SK-N-SH treated with all-trans-retinoic acid at 6 μM for 48 hours (cell line): ENCODE measurements at regions not wholly inside any gene's neighbourhood (a gene's known extent, or its start where the extent isn't known, plus 50 kb on each side); places are given as distances from the start of the nearest gene placed in this dataset.

Experiments
- CREB5 ChIP-seq: fragments of 250-450 bp; sonication (Bioruptor Pico); IDR thresholded peaks from 2 replicates; pipeline ENCODE4 v1.5.1; 2020; ENCODE audit warnings: low read depth, mild to moderate bottlenecking, moderate library complexity
- OSR1 ChIP-seq: fragments of 250-450 bp; sonication (Bioruptor Pico); IDR thresholded peaks from 2 replicates; pipeline ENCODE4 v1.8.0; 2022; ENCODE audit warnings: moderate library complexity, mild to moderate bottlenecking, inconsistent platforms
- RARB ChIP-seq: fragments of 250-450 bp; sonication (Bioruptor Pico); IDR thresholded peaks from 2 replicates; pipeline ENCODE4 v1.8.0; 2021; ENCODE audit warnings: mild to moderate bottlenecking, moderate library complexity
- SNAI2 ChIP-seq: fragments of 250-450 bp; sonication (Bioruptor Pico); IDR thresholded peaks from 2 replicates; pipeline ENCODE4 v1.5.0; 2020; ENCODE audit warnings: mild to moderate bottlenecking, moderate library complexity
- TCF4 ChIP-seq: fragments of 250-450 bp; sonication (Bioruptor Pico); IDR thresholded peaks from 2 replicates; pipeline ENCODE4 v1.8.0; 2021; ENCODE audit warnings: mild to moderate bottlenecking, moderate library complexity, borderline replicate concordance
- ZNF565 ChIP-seq: fragments of 450-650 bp; formaldehyde crosslinking; conservative IDR thresholded peaks from 2 replicates; pipeline ENCODE4 v1.5.0; 2020; ENCODE audit warnings: low read depth, mild to moderate bottlenecking, moderate library complexity
- ZNF70 ChIP-seq: fragments of 450-650 bp; formaldehyde crosslinking; IDR thresholded peaks from 2 replicates; pipeline ENCODE4 v1.5.0; 2020; ENCODE audit warnings: mild to moderate bottlenecking, moderate library complexity
- ZNF8 ChIP-seq: fragments of 450-650 bp; formaldehyde crosslinking; IDR thresholded peaks from 2 replicates; pipeline ENCODE4 v1.5.0; 2020; ENCODE audit warnings: mild to moderate bottlenecking, moderate library complexity
- TF ChIP-seq, protein P1 (sequence below): fragments of 250-450 bp; sonication (Bioruptor Pico); IDR thresholded peaks from 2 replicates; pipeline ENCODE4 v1.5.1; 2021; ENCODE audit warnings: mild to moderate bottlenecking, moderate library complexity

DNA sequence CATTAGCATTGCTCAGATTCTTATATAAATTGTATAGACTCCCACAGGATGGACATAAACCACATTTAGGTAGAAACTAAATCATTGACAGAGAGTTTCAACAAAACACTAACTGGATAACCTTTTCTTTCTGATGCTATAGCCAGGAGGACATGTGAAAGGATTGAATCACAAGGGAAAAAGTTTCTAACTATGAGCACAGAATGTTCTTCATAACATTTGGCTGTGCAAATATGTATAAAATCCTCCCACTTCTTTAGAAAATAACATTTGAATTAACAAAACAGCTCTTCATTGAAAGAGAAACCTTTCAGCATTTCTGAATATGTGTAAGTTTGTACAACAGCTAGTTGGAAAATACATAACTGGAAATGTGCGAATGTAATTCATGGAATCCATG lies 167.3 kb downstream of the TBX15 start:
- TF ChIP-seq, protein P1, sequence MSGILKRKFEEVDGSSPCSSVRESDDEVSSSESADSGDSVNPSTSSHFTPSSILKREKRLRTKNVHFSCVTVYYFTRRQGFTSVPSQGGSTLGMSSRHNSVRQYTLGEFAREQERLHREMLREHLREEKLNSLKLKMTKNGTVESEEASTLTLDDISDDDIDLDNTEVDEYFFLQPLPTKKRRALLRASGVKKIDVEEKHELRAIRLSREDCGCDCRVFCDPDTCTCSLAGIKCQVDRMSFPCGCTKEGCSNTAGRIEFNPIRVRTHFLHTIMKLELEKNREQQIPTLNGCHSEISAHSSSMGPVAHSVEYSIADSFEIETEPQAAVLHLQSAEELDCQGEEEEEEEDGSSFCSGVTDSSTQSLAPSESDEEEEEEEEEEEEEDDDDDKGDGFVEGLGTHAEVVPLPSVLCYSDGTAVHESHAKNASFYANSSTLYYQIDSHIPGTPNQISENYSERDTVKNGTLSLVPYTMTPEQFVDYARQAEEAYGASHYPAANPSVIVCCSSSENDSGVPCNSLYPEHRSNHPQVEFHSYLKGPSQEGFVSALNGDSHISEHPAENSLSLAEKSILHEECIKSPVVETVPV (CRISPR knock-in tag) = no peak
- TF ChIP-seq RARB (no peak), OSR1 (no peak), SNAI2 (CRISPR knock-in tag) (no peak), ZNF70 (CRISPR knock-in tag) (no peak), TCF4 (CRISPR knock-in tag) (no peak), ZNF8 (CRISPR knock-in tag) (no peak), CREB5 (no peak), ZNF565 (CRISPR knock-in tag) (no peak)
